GM20000 (cell line): ENCODE measurements at regions not wholly inside any gene's neighbourhood (a gene's known extent, or its start where the extent isn't known, plus 50 kb on each side); places are given as distances from the start of the nearest gene placed in this dataset.

Experiments used
- DNase-seq: peaks from one replicate; pipeline ENCODE4 v3.0.0; 2012; ENCODE audit warnings: low spot score
- TF ChIP-seq, protein P1 (sequence below): IDR thresholded peaks from 2 replicates; pipeline ENCODE4 v1.5.1; 2012; ENCODE audit warnings: mild to moderate bottlenecking, control low read depth; ENCODE audit errors: extremely low read depth, missing control alignments

DNA sequence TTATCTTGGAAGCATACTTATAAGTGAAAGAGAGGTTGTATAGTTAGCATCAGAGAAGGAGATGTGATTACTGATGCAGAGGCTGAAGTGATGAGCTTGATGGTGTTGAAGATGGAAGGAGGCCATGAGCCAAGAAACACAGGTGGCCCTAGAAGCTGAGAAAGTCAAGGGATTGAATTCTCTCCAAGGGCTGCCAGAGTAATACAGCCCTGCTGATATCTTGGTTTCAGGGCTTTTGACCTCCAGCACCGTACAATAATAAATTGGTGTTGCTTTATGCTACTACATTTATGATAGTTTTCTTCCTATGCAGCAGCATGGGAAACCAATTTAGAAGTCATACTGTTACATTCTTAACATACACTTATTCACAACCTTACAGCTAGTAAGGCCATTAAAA is 1133.3 kb downstream of the AACS start:
- no peak for DNase-seq
- TF ChIP-seq, protein P1, sequence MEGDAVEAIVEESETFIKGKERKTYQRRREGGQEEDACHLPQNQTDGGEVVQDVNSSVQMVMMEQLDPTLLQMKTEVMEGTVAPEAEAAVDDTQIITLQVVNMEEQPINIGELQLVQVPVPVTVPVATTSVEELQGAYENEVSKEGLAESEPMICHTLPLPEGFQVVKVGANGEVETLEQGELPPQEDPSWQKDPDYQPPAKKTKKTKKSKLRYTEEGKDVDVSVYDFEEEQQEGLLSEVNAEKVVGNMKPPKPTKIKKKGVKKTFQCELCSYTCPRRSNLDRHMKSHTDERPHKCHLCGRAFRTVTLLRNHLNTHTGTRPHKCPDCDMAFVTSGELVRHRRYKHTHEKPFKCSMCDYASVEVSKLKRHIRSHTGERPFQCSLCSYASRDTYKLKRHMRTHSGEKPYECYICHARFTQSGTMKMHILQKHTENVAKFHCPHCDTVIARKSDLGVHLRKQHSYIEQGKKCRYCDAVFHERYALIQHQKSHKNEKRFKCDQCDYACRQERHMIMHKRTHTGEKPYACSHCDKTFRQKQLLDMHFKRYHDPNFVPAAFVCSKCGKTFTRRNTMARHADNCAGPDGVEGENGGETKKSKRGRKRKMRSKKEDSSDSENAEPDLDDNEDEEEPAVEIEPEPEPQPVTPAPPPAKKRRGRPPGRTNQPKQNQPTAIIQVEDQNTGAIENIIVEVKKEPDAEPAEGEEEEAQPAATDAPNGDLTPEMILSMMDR = no peak

DNA sequence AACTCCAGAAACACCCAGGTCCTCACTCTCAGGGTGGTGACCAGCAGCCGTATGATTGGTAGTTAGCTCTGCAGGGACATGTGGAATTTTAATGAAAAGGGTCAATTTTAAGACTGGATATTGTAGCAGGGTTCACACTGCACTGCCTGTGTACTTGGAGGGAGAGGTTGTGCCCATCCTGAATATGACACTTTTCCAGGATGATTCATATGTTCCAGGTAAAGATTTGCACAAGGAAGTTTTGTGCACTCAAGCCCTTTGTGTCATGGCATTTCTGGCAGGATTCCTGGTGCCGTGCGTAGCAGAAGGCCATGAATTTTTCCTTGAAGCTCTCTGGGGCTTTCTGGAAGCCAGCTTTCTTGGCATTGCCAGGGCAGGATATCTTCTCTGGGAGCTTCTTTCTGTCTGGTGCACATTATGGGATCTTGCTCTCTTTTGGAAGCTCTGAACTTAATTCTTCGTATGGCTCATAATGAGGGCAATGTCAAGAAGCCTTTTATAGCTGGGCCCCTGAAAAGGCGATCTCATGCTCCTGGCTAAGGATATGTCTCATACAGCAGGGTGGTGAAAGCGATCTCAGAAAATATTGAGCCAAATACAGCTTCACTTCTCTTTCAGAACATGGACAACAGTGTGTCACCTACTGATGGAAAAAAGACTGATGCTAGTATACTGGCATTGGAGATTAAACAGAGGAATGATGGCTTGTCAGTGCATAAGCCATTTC is 1133.9 kb downstream of the AACS start:
- no peak for DNase-seq
- TF ChIP-seq, protein P1 = no peak

DNA sequence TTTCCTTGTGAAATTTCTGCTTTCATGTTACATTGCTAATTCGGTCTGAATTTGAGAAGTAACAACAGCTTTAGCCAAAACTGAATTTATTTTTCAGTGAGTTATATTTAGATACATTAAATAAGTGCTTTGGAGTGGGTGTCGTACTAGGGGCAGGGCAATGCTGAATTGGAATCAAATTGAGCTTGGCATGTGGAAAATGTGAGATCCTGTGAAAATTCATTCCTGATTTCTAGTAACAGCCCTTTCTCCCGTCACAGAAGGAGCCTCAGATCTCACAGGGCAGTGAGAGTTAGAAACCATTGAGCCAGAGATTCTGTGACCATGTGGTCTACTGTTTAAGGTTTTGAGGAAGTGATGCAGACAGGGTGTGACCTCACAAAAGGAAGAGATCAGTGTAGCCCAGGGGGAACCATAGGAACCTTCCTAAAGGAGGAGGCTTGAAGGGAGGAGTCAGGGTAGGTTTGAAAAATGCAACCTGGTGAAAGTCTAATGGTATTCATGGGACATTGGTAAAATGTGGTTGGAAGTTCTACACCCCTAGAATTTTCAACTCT is 1136.8 kb downstream of the AACS start:
- TF ChIP-seq, protein P1 = no peak

DNA sequence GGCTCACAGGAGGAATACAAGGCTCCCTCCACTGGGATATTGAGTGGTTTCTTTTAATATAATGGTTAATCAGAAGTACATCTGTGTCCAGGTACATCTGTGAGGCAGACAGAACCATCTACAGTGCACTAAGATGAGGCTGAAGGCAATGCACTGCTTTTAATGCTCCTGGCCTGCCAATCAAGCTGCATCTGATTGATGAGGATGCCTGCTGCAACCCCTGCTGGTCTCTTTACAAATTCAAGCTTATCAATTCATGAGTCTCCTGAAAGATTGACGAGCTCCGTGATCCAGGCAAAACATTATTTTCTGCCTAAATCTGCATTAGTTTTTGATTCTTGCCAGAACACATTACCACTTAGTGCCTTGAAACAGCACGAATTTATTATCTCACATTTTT is 1139.1 kb downstream of the AACS start:
- TF ChIP-seq, protein P1 = no peak
- no peak for DNase-seq

More for the DNA sequence above, 1136.8 kb downstream of the AACS start:
- no peak for DNase-seq

DNA sequence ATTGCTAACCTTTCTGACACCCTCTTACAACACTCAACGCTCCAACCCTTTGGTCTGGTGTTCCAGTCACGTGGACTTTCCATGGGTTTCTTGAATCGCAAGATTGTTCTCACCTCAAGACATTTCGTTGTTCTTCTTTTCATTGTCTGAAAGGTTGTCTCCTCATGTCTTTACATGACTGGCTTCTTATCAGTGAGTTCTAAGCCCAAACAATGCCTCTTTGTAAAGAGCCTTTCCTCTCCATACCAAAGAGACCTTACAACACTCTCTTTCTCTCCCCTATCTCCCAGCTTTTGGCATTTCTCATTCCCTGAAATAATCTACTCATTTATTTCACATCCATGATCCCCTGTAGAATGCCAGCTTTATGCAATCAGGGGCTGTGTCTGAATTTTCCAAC is 1144.8 kb downstream of the AACS start:
- no peak for DNase-seq
- TF ChIP-seq, protein P1 = no peak

DNA sequence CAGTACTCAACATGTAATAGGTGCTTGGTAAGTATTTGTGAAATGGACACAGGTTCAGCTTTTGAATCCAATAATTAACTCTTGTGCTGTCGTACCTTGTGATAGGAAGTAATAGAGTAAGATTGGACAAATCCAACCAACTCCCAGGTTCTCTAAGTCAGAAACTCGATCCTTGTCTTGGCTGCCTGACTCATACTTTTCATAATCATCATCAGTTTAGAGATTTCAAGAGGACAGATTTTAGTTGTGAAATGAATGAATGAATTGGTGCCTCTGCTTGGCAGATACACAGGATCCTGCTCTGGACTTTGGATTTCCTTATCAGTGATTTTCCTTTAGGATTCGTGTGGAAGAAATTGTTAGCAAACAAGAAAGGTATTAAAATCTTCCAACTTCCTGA is 1145.2 kb downstream of the AACS start:
- TF ChIP-seq, protein P1 = no peak
- DNase-seq = no peak

DNA sequence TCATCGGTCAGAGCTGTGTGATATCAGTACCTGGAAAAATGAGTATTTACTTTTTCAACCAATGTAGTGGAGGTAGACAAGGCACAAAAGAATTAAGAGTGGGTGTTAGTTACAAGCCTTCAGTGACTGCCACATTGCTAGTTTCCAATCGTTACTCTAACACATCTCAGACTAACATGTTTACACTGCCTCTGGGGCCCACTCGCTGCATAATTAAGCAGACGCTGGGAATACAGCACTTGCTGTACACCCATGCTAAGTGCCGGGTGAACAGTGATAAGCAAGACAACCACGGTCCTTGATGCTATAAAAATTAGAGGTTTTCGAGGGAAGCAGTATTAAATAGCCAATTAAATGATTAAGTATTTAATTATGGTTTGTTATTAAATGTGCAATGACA is 1147.6 kb downstream of the AACS start:
- no peak for DNase-seq
- TF ChIP-seq, protein P1 = no peak
